HG03159 (cell line): ENCODE measurements at regions not wholly inside any gene's neighbourhood (a gene's known extent, or its start where the extent isn't known, plus 50 kb on each side); places are given as distances from the start of the nearest gene placed in this dataset.

ENCODE experiments used
- ATAC-seq: cut with Tn5 transposase; IDR thresholded peaks from one replicate; pipeline ENCODE4 v1.9.1; 2021; ENCODE audit warnings: mild to moderate bottlenecking, moderate library complexity; ENCODE audit not compliant: unreplicated experiment

DNA sequence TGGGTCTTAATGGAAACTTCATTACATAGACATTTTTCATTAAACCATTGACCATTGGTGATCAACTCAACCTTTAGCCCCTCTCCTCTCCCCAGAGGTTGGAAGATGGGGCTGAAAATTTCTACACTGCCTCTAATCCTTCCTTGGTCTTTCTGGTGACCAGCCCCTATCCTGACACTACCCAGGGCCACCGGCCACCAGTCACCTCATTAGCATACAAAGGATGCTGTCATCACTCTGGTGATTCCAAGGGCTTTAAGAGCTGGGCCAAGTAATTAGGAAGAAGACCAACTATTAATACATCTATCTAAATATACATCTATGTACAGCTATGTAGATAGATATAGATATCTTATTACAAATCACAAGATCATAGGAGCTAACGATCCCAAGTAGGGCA lies 111.2 kb upstream of the IRX6 start:
- no peak for ATAC-seq

DNA sequence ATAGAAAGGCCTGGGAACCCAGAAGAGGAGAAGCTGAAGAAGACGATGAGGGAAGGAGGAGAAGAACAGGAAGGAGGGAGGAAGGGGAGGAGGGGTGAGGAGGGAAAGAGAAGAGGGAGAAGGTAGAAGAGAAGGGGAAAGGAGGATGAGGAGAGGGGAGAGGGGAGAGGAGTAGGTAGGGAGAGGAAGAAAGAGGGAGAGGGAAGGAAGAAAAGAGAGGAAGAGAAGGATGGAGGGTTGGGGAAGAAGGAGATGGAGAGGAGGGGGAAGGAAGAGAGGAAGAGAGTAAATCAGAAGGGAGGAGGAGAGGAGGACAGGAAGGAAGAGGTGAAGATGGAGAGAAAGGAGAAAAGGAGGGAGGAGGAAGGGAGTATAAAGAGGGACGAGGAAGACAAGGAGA lies 109.6 kb upstream of the IRX6 start:
- no peak for ATAC-seq

GRCh38 chr16:55214974-55215494 lies 109.0 kb upstream of the IRX6 start:
- ATAC-seq: no peak

DNA sequence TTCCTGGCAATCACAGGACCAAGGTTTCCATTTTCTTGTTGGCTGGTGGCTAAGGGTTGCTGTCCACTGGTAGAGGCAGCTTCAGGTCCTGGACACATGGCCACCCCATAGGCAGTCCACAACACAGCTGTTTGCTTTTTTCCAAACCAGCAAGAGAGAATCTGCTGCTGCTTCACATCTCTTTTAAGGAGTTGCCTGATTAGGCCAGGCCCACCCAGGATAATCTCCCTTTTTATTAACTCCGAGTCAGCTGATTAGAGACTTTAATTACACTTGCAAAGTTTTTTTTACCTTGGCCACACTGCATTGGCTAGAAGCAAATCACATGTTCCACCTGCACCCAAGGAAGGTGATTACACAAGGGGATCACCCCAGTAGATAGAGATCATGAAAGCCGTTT lies 106.6 kb upstream of the IRX6 start:
- no peak for ATAC-seq

GRCh38 chr16:55221836-55222235 lies 102.2 kb upstream of the IRX6 start:
- ATAC-seq: no peak

- no peak for ATAC-seq
These were observed 101.5 kb upstream of the IRX6 start for GRCh38 chr16:55222486-55222885.

GRCh38 chr16:55225972-55226542 lies 97.9 kb upstream of the IRX6 start:
- no peak for ATAC-seq

DNA sequence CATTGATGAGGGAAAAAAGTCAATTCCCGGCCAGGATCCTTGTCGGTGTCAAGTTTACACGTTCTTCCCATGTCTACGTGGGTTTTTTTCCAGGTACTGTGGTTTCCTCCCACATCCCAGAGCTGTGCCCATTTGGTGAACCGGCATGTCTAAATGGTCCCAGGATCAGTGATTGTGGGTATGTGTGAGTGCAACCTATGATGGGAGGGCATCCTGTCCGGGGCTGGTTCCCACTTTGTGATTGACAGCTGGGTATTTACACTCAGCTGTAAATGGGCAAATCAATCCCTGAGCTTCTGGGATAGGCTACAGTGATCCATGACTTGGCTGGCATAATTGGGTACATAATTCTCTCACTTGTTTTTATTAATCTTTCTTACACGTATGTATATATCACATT lies 91.2 kb upstream of the IRX6 start:
- ATAC-seq: no peak

- ATAC-seq: no peak
These were observed 90.5 kb upstream of the IRX6 start for GRCh38 chr16:55233464-55233863.

GRCh38 chr16:55236655-55237054 lies 87.3 kb upstream of the IRX6 start:
- ATAC-seq: no peak

DNA sequence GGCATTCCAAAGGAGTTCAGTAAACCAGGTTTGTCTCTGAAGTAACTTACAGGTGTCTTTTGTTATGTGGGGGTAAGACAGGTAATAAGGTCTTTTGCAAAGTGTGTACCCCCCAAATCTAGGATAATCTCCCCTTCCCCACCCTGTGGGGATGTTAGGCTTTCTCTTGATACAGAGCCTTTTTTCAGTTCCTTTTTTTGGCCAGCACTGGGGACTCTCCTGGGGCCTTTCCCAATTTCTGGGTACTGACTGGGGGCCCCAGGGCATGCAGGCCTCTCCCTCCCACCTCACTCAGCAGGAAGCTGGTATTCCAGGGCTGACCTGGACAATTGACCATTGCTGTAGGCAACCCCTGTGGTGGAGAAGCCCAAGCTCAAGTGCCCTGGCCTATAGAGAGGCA lies 84.3 kb upstream of the IRX6 start:
- ATAC-seq: no peak

DNA sequence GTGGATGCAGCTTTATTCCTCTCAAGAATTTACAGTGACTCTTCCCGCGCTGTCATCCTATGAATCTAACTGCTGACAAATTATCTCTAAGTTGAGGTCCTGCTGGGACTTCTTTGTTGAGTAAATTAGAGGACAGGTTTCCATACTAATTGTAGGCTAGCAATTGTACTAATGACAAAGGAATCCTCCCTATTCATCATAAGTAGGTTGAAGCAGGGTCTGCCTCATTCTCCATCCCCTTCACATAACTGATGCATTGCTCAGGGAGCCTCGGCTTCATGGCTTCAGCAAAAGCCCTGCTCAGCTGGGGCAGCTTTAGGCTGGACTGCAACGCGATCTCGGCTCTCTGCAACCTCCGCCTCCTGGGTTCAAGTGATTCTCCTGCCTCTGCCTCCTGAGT lies 83.1 kb upstream of the IRX6 start:
- no peak for ATAC-seq

- ATAC-seq: no peak
These were observed 81.3 kb upstream of the IRX6 start for GRCh38 chr16:55242667-55243066.

DNA sequence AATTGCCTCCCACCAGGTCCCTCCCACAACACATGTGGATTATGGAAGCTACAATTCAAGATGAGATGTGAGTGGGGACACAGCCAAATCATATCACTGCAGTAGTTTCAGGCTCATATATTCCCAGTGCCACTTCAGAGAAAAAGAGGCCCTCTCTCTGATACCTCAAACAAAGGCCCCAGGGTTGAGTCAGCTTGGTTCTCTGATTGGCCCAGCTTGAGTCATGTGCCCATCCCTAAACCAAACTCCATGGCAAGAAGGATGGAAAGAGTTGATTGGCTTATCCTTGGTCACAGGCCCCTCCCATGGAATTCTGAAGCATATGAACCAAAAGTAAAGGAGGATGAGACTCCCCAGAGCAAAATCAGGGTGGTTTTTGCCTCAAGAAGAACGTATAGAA lies 75.9 kb upstream of the IRX6 start:
- ATAC-seq: no peak

GRCh38 chr16:55248494-55248893 lies 75.5 kb upstream of the IRX6 start:
- no peak for ATAC-seq

DNA sequence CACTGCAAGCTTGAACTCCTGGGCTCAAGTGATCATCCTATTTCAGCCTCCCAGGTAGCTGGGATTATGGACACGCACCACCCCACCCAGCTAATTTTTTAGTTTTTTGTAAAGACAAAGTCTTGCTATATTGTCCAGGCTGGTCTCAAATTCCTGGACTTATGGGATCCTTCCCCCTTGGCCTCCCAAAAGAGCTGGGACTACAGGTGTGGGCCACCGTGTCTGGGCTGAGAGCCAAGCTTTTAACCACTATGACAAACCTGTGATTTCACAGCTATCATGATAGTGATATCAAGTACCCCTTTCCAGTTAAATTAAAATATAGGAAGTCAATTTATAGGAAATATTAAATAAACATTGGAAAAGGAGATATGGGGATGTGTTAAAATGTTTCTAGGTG lies 74.6 kb upstream of the IRX6 start:
- no peak for ATAC-seq

DNA sequence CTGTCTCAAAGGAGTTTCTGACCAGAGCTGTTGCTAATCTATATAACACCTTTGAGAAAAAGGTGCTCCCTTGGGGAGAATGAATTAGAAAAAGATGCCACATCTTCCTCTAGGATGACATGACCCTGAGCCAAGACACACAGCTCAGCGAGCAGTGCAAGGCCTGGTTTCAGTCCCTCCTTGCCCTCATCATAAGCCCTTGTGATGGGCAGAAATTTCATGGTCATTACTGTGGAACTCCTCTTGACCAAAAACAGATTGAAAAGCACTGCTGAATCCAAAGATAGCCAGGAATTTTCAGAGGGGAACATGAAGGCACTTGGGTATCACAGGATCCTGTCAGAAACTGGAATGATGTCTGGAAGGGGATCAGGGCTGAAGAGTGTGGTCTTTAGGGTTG lies 74.1 kb upstream of the IRX6 start:
- ATAC-seq: no peak

DNA sequence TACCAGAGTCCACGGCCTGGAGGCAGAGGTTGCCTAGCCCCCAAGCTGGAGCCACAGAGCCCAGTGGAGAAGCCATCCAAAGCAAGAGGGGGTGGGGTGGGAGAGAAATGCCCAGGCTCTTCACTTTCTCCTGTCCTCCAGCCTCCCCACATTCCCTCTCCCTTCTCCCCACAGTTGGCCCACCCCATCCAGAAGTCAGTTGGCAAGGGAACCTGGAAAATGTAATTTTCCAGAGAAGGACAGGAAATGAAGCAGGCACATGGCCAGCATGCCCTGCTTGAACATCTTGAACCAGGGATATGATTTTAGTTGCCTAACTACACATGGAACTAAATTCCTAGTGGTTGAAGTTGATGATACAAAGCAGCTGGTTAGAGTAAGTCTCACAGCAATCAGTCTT lies 73.3 kb upstream of the IRX6 start:
- ATAC-seq: no peak

GRCh38 chr16:55251151-55251550 lies 72.9 kb upstream of the IRX6 start:
- no peak for ATAC-seq

DNA sequence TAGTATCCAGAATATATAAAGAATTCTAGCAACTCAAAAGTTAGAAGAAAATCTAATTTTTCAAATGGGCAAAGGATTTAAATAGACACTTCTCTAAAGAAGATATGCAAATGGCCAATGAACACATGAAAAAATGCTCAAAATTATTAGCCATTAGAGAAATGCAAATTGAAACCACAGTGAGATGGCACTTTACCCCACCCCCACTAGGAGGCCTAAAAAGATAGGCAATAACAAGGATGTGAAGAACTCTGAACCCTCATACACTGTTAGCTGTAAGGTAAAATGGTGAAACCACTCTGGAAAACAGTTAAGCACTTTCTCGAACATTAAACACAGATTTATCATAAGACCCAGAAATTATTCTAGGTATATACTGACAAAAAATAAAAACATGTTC lies 71.4 kb upstream of the IRX6 start:
- ATAC-seq: no peak

- ATAC-seq: no peak
These were observed 70.0 kb upstream of the IRX6 start for GRCh38 chr16:55253987-55254386.

DNA sequence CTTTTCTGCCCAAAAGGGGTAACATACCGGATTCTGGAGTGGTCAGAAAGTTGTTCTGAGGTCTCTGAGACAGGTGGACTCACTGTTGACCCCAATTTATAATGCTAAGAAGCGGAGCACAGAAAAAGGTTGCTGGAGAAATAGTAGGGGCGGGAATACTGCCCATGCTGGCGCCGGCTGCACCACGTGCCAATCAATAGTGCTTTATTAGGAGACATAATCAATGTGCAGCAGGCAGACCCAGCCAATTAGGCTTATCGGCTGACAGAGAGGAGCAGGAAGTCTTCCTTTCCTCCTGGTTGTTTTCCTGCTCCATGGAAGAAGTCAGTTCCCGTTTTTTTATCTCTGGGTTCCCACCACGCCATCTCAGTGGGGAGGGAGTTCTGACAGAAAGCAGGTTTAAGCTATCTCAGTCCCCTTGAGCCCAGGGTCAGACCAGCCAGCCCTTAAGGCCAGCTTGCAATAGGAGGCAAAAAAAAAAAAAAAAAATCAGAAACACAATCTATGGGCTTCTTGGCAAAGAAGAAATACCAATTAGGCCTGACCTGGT lies 68.2 kb upstream of the IRX6 start:
- no peak for ATAC-seq

GRCh38 chr16:55256412-55257016 lies 67.5 kb upstream of the IRX6 start:
- ATAC-seq: no peak
